Gastrocnemius medialis (tissue), 4 donors: ENCODE measurements at regions not wholly inside any gene's neighbourhood (a gene's known extent, or its start where the extent isn't known, plus 50 kb on each side); places are given as distances from the start of the nearest gene placed in this dataset.
"Not testable (repeated sequence)": the region's sequence is repeated elsewhere in the genome, so short reads cannot be mapped to it uniquely, and the experiment has no call there.

ENCODE experiments used
- CTCF ChIP-seq, 5 experiments: fragments of 450-650 bp in 3 of 5; fragments of 200-600 bp in 2 of 5; sonication (generic) in 2 of 5; IDR thresholded peaks in 4 of 5; conservative IDR thresholded peaks in 1 of 5; 1 replicate in 4 of 5; 2 replicates in 1 of 5; pipeline ENCODE4 v1.5.1; 2016 to 2019; ENCODE audit warnings: antibody characterized with exemption in 5 of 5, mild to moderate bottlenecking in 3 of 5, moderate library complexity in 3 of 5
- POLR2A ChIP-seq, 2 donors: fragments of 450-650 bp; IDR thresholded peaks; one replicate each; pipeline ENCODE4 v1.6.1; 2017; ENCODE audit warnings: antibody characterized with exemption in 2 of 2, mild to moderate bottlenecking in 2 of 2, moderate library complexity in 2 of 2

- not testable (repeated sequence) for TF ChIP-seq POLR2A (IDR thresholded peaks at IDR 0.05); CTCF (IDR thresholded peaks at IDR 0.05 in 4 of 5, conservative IDR thresholded peaks at IDR 0.05 in 1 of 5)
These were observed 98.1 kb upstream of the GPR39 start for GRCh38 chr2:132318481-132318880.
